ENCODE measurements at regions not wholly inside any gene's neighbourhood (a gene's known extent, or its start where the extent isn't known, plus 50 kb on each side); places are given as distances from the start of the nearest gene placed in this dataset.

DNA sequence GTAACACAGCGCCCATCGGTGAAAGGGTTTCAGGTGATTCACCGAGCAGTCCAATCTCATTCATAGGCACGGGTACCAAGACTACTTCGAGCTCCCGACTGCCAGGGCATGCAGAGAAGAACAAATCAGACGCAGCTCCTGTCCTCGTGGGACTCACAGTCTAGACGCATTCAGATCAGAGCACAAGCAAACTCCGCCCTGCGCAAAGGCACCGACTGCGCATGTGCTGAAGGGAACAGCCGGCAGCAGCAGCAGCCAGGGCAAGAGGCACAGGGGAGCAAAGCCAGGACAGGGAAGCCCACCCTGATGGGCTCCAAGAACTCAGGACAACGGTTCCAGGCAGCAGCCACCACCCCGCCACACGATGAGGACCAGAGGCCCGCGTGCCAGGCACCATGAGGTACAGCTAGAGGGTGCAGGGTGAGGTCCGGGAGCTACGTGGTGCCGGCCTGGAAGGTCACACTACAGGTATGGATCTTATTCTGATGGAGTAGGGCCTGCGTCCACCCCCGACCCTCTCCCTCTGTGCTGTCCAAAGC, 315.7 kb downstream of the FOXL1 start:
- no peak for DNase-seq

DNA sequence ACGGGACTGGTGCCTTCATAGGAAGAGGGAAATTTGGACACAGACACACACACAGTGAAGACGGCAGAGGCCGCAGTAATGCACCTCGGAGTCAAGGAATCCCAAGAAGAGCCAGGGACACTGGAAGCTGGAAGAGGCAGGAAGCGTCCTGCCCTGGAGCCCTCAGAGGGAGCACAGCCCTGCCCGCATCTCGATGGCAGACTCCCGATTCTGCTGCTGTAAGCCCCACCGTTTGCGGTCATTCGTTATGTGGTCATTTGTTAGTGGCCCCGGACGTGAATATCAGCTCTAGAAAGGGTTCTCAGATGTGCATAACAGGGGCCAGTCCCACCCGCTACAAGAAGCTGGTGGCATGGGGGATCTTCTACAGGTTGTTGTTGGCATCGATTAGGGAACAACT, 316.6 kb downstream of the FOXL1 start:
- DNase-seq = no peak

DNA sequence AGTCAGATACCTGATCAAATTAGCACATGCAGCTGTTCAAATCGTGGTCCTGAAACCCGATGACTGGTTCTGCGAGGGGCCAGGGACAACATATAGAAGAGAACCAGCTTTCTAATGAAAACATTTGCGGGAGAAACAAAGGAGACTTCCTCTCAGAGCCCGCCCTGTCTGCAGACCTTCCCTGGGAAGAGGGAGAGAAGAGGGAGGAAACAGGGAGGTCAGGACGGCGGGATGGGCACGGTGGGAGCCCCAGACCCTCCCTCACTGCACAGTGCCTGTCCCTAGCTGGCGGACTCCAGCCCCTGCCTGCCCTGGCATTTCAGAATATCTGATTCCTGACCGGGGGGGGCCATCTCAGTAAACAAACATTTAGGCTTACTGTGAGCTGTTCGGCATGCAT, 317.3 kb downstream of the FOXL1 start:
- DNase-seq = no peak

DNA sequence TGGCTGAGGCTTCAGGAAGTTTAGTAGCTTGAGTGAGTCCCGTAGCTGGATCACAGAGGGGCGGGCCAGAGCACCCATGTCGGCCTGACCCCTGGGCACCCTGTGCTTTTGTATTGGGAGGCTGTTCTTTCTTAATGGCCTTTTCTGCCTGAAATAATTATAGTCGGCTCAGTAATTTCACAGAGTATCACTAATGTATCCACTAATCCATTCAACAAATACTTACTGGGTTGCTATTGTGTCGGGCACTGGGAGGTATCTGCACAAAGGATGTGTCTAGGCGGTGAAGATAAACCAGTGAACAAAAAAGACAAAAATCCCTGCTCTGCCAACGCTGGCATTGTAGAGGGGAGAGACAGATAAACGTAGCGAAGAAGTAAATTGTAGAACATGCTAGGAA, 318.6 kb downstream of the FOXL1 start:
- DNase-seq = no peak

DNA sequence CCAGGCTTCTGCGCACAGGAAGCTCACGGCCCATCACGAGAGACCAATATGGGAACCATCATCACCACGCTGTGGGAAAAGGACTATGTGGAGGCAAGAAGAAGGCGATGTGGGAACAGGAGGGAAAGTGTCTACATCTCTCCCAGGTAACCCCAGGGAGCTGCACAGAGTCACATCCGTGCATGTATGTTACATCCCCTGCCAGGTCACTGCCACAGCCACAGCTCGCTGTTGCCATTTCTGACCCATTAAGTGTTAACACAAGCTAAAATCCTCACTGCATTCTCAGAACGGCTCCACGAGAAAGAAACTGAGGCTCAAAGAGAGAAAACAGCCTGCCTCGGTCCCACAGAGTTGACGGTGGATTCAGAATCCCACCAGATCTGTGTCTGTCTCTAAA, 319.1 kb downstream of the FOXL1 start:
- DNase-seq = no peak

DNA sequence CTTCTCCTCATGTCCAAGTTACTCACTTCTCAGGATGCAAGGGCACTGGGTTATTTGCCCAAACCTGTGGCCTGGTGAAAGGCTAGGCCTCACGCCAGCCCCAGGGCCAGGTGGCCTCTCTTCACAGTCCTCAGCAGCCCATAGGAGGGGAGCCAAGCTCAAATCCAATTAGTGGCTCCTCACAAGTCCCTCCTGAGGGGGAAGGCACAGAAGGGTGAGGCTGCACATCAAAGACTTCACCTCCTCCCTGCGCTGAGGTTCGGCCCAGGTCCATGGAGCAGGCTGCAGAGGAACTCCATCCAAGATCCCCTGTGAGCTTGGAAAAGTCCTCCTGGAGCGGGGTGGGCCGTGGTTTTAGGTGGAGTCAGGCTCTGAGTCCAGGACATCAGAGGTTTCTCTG, 320.0 kb downstream of the FOXL1 start:
- DNase-seq = no peak

DNA sequence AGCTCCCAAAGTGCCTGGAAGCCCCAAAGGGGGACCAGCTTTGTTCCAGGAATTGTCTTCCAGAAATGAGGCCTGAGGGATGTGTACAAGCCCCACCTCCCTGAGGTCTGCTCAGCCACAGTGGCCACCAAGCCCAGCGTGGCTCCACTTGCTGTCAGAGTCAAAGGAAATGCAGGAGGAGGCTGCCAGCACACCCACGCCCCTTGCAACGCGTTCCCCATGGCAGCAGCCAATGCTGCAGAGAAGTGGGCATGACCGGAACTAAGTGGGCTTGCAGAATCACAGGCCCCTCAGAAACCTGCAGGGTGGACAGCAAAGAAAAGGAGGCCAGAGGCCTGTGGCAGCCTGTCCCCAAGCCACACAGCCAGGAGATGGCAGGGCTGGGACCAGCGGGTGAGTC, 320.8 kb downstream of the FOXL1 start:
- DNase-seq = no peak

DNA sequence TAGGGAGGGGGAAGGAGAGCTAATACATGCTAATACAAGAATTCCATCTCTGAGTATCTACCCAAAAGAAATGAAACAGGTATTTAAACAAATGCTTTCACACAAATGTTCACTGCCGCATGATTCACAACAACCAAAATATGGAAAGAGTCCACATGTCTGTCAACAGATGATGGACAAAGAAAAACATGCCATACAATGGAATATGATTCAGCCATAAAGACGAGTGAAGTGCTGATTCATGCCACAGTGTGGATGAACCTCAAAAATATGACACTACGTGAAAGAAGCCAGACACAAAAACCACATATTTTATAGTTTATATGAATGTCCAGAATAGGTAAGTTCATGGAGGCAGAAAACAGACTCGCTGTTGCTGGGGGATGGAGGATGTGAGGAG, 321.4 kb downstream of the FOXL1 start:
- no peak for DNase-seq

DNA sequence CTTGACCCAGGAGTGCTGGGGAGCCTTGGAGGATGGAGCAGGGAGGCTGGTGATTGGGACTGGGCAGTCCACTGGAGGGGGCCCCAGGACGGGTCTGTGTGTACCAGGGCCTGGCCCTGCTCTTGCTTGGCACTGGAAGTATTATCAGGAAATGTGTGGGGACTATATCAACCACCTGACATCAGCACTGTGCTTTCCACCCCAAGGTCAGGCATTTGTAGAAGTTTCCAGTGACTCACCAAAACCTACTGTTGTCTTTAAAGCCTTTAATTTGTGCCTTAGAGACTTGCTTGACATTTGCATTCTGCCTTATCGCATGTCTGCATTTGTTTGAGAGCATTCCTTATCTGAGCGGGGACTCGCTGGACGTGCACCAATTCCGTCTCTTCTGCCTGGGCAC, 323.1 kb downstream of the FOXL1 start:
- DNase-seq = no peak

DNA sequence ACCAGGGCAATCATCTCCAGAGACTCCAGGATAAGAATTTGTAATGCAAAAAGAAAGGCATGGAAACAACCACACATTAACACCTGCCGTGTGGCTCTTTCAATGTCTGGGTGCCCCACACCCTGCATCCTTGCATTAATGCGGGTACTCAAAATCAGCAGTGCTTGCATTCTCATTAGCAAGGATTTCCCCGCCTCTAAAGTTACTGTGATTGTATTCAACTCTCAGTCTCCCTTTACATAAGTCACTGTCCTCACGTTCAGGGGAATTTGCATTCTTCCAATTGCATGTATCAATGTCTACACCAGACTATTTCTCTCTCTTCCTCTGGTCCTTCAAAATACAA, 324.3 kb downstream of the FOXL1 start:
- DNase-seq = no peak

DNA sequence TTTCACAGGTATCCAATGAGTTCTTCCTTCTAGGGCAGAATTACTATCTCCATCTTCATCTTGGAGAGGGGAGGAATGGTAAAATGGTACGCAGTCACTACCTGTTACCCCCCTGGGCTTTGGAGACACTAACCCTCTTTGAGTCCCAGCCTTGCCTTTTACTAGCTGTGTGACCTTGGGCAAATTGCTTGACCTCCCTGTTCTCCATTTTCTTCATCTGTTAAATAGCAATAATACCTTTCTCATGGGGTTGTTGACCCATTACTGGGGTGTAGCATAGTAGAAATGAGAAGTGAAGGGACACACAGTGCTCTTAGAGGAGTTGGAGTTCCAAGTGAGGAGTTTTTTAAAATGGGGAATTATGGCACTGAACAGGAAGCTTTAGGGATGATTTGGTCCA, 324.7 kb downstream of the FOXL1 start:
- no peak for DNase-seq

DNA sequence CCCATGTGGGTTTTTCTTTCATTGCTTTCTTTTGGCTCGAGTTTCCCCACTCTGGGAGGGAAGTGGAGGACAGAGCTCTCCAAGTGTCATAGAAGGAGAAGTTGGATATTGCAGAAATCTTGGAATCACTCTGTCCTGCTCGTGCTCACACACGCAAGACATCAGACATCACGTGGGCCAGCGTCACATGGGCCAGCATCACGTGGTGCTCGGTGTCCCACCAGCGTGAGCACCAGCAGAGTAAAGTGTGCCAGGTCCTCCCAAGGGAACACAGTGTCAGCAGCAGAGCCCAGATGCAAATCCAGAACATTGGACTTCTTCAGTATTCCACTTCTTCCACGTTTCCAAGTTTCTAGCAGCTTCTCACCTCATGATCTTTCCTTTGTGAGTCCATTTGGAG, 327.0 kb downstream of the FOXL1 start:
- no peak for DNase-seq

DNA sequence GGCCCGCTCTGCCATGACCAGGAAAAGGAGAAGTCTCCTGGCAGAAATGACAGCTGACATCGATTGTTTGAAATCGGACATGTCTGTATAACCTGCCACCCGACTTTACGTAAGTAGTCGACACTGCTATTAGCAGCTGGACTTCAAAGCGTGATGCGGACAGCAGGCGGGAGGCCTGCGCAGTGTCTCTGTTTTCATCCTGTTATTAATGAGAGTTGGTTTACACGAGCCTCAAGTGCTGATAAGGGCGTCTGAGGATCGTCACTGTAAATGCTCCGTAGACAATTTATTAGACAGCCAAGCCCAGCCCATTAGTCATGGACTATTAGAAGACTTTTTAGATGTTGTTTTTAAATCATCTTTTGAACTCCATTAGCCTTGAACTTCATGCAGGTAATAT, 328.3 kb downstream of the FOXL1 start:
- DNase-seq = no peak

DNA sequence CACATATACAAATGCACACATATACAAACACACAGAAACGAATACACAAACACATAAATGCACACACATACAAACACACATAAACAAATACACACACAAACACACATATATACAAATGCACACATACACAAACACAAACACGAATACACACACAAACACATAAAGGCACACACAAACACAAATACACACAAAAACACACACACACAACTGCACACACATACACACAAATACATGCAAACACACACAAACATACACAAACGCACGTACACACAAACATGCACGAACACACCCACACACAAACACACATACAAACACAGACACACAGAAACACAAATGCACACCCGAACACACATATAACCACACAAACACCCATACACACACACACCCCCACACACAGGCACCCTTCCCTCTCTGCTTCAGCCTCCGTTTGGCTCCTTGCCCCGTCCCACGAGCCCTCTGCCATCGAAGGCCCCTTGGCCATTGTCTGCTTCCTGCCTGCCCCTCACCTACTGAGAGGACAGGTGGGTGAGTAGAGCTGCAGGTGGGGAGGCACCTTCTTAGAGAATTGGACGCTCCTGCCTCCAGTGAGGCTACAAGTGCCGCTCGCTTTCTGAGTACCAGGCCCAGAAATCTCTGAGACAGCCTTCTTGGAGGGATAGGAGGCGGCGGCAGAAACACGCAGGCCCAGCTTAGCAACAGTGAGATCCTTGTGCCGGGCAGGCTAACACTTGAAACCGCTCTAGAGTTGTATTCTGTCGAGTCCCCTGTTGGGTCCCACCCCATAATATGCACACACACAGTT, 331.2 kb downstream of the FOXL1 start:
- DNase-seq = no peak

DNA sequence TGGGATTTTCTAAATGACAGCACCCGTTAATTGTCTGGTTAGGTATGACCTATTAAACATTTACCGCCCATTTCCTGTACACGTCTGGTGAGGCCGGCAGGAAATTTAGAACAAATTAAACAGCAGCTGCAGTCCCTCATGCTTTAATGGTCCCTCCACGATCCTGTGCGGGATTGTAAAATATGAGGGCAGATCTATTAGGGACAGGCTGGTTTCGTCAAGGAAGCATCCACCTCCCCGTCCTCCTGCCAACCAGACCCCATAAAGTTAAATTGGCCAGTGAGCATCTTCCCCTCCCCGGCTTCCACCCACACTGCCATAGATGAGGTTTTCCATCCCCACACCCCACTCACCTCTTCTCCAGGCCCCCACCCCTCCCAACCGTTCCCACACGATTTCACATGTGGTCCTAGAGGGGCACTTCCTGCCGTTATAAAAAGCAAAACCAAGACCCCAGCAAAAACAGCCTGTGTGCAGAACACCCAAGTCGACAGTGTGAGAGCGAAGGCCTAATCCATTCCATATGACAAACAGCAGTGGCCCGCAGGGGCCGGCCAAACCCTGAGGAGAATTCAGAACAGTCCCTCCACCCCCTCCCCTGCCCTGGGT, 331.9 kb downstream of the FOXL1 start:
- no peak for DNase-seq

DNA sequence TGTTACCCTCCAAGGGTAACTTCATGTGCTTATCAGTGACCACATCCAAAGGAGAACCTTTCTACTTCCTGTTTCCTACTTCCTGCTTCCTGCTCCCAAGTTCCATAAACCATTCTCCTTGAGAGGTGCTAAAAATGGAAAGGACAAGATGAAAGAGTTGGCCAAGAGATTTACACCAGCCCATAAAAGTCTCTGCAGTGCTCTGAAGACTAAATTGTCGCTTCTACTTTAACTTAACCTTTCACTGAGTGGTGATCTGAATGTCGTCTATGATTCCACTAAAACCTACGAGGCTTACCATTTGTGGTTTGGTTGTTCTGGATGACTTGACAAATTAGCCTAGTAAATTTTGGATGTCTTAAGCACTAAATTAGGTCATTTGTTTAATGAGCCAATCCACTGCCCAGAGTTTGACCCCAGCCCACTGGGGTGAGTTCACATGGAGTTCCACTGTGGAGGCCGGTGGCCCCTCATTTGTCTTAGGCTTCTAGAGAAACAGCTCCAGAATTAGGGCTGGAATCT, 333.1 kb downstream of the FOXL1 start:
- no peak for DNase-seq

DNA sequence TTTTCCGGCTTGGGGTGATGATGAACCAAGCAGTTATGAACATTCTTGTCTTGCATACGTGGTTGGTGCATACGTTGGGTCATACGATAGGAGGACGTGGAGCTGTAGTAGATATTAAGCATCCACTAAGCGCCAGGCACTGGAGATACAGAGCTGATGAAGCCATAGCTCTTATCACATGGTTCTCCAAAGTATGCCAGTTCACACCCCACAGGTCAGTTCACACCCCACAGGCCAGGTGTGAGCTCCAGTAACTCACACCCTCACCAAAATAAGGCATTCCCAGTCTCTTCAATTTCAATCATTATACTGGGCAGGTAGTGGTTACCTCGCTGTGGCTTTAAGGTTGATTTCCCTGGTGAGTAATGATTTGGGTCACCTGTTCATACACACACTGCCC, 335.5 kb downstream of the FOXL1 start:
- DNase-seq = no peak

DNA sequence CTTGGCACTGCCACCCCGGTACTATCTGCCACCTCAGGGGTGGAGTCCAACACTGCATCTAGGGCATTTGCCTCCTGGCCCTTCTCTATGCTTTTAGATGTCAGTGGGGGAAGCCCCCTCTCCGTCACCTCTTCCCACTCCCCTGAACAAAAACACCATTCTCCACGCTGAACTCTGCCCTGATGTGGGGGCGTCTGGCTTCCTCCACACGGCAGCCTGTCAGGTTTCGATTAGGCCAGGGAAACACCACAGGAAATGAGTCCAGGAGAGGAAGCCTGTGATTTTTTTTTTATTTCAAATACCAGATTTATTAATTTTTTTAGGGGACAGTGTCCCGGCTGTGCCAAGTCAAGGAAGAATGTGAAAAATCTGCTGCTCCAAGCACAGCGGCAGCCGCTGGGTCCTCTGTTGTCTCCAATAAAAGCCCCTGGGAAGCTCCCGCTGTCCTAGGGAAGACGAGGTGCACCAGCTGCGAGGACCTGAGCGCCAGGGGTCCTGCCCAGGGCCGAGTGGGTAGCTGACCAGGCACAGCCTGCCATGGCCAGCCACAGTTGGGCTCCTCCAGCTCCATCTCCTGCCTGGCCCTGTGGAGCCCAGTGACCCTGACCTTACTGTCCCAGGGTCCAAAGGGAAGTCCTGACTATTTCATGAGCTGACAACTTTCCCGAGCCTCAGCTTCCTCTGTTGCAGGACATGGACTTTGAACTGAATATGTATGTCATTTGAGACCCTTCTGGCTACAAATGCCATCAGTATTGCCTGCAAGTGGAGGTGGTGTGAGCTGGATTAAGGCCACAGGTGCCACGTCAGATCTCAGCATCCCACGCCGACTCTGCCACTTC, 336.7 kb downstream of the FOXL1 start:
- no peak for DNase-seq

DNA sequence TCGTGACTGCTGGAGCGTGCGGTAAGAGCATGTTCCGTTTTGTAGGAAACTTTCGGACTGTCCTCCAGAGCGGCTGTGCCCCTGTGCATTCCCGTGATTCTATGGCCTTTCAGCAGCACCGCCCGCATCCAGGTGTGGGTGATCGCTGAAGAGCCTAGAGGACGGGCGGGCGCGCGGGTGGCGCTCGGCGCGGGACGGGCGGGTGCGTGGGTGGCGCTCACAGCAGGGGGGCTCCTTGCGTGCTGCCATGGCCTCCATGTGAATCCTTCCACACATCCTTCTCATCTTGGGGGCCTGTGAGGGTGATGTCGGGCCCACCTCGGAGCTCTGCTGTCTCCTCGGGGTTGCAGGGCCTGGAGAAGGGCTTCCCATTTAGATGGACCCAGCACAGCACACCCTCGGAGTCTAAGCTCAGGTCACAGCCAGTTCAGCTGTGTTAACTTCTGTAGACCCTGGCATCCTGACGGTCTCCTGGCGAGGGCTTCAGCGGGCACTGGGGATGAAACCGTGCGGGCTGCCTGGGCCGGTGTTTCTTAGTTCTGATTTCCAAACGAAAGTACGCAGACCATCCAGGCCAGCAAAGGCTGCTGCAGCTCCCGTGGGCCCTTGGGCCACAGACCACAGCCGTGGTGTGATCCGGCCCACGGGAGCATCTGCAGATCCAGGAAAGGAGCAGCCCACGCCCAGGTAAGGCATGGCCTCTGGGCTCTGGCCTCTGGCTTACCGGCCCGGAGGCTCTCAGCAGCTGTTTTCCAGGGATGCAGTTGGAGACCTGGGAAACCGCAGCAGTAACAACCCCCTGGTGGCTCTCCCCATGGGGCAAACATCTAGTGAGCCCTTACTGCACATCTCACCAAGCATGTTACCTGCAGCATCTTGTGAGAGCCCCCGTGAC, 339.4 kb downstream of the FOXL1 start:
- no peak for DNase-seq

DNA sequence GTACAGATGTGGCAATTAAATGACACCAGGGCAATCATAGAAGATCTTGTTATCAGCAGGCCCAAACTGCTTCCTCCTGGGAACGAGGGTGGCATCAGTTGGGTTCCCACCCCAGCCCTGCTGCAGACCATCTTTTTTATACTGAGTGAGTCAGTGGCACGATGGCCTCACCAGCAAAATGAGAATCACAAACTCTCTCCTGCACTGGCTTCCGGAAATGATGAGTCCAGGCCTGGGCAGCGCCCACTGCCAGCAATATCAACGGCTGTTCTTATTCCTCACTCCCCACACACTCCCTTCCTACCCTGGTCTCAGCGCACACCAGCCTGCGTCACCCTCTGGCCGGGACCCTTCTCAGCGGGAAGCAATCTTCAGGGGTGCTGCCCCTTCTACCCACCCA, 340.3 kb downstream of the FOXL1 start:
- DNase-seq = no peak

DNA sequence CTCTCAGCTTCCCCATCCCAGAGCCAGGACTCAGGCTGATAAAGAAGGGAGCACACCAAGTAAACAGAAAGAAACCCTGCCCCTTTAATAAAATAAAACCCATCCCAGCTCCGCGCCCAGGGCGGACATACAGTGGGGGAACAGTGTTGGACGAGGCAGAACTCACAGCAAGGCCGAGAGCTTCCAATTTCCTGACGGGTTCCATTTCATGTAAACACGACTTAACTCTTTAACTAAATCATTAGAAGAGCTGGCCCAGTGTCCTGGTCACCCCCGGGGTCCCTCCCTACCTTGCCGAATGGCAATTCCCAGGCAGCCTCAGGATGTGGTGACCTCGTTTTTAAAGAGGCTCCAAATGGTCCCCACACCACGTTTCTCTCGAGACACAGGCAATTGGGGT, 340.7 kb downstream of the FOXL1 start:
- no peak for DNase-seq

DNA sequence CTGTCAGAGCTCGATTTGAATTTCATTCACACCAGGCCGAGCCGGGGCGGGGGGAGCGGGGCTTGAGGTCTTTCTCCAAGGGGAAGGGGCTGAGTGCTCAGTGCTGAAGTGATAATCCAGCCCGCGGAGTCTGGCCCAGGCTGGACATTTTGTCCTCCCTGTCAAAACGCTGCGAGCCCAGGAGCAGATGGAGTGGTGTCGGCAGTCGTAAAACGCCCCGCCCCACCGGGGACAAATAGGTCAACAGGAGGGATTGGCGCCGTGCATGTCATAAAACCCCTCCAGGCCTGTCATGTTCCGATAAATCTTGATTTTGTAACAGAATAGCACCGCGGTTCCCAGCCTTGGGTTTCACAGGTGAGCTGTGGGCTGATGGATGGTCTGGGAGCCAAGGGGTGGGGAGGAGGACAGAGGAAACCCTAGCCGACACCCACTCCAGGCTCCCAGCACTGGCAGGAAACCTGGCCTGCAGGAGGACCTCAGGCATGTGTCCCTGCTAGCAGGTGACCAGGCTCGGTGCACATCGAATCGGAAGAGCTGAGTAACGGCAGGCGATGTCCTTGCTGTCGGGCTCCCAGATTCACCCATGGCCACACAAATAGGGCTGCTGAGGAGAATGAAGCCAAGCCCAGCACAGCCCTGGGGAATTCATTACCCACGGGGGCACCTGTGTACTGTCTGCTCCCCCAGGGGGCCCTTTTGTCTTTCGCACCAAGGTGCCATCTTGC, 341.4 kb downstream of the FOXL1 start:
- DNase-seq = no peak

Measured in hematopoietic multipotent progenitor cell treated with erythropoietin and hydrocortisone succinate and interleukin-3 and kit ligand, for 8 days (in vitro differentiated cells).